PC-3 (cell line): ENCODE measurements at regions not wholly inside any gene's neighbourhood (a gene's known extent, or its start where the extent isn't known, plus 50 kb on each side); places are given as distances from the start of the nearest gene placed in this dataset.

Source experiments
- ATAC-seq: fragments of 200-7000 bp; cut with Tn5 transposase; 2 replicates; pipeline ENCODE4 v1.9.1; 2020; ENCODE audit warnings: mild to moderate bottlenecking, moderate library complexity
- BruUV-seq: library from RNA; stranded (reverse); fragments of 400-500 nt; replicated peaks from 2 replicates; lab custom pipeline; 2021; lab: Mats Ljungman, UMichigan
- CTCF ChIA-PET: fragments of 300-600 bp; sonication (Branson Sonifier 250); formaldehyde crosslinking; loops from one replicate; lab custom pipeline; 2022; ENCODE audit warnings: antibody characterized with exemption; lab: Charles Lee
- POLR2A ChIA-PET: fragments of 300-600 bp; sonication (Branson Sonifier 250); formaldehyde crosslinking; loops from one replicate; lab custom pipeline; 2022; ENCODE audit warnings: antibody characterized with exemption; ENCODE audit not compliant: unreplicated experiment; lab: Charles Lee
- DNase-seq: peaks from one replicate; pipeline ENCODE4 v3.0.0-alpha.2; 2015
- H2AFZ ChIP-seq: fragments of 300-600 bp; sonication (generic); 2 replicates; pipeline ENCODE4 v1.6.0; 2016; ENCODE audit warnings: antibody characterized with exemption, low read length
- H3F3A ChIP-seq: fragments of 300-600 bp; sonication (generic); one replicate; pipeline ENCODE4 v1.6.0; 2017; ENCODE audit warnings: antibody characterized with exemption, low read length, control low read depth, mild to moderate bottlenecking; ENCODE audit not compliant: unreplicated experiment
- H3K27ac ChIP-seq: fragments of 300-600 bp; sonication (generic); 2 replicates; pipeline ENCODE4 v1.5.1; 2016; ENCODE audit warnings: mild to moderate bottlenecking, low read length
- H3K27me3 ChIP-seq: fragments of 300-600 bp; sonication (generic); 2 replicates; pipeline ENCODE4 v1.6.1; 2016; ENCODE audit warnings: low read length, mixed read lengths
- H3K36me3 ChIP-seq: fragments of 300-600 bp; sonication (generic); 2 replicates; pipeline ENCODE4 v1.6.1; 2016; ENCODE audit warnings: low read depth, mixed run types, low read length, mixed read lengths
- H3K4me1 ChIP-seq: fragments of 300-600 bp; sonication (generic); 2 replicates; pipeline ENCODE4 v1.5.1; 2016; ENCODE audit warnings: low read length; ENCODE audit not compliant: insufficient read depth
- H3K4me2 ChIP-seq: fragments of 300-600 bp; sonication (generic); 2 replicates; pipeline ENCODE4 v1.6.0; 2016; ENCODE audit warnings: low read length
- H3K4me3 ChIP-seq: fragments of 300-600 bp; sonication (generic); 2 replicates; pipeline ENCODE4 v1.5.1; 2016; ENCODE audit warnings: mild to moderate bottlenecking, low read length, mixed read lengths
- H3K79me2 ChIP-seq: fragments of 300-600 bp; sonication (generic); 2 replicates; pipeline ENCODE4 v1.6.1; 2017; ENCODE audit warnings: low read length, mixed read lengths
- H3K9ac ChIP-seq: fragments of 300-600 bp; sonication (generic); 2 replicates; pipeline ENCODE4 v1.6.0; 2016; ENCODE audit warnings: mild to moderate bottlenecking, low read length
- H3K9me2 ChIP-seq: fragments of 300-600 bp; sonication (generic); replicated peaks from 2 replicates; pipeline ENCODE4 v1.6.1; 2016; ENCODE audit warnings: mixed run types, low read length, mixed read lengths
- H3K9me3 ChIP-seq: fragments of 300-600 bp; sonication (generic); 2 replicates; pipeline ENCODE4 v1.6.1; 2016; ENCODE audit warnings: low read length, mixed read lengths
- H4K20me1 ChIP-seq: fragments of 300-600 bp; sonication (generic); 2 replicates; pipeline ENCODE4 v1.6.1; 2016; ENCODE audit warnings: low read length, mixed read lengths
- EZH2 ChIP-seq: fragments of 300-600 bp; sonication (generic); IDR thresholded peaks from one replicate; pipeline ENCODE4 v1.6.1; 2017; ENCODE audit warnings: antibody characterized with exemption, mild to moderate bottlenecking, low read length; ENCODE audit not compliant: unreplicated experiment
- EZH2phosphoT487 ChIP-seq: fragments of 300-600 bp; sonication (generic); IDR thresholded peaks from 2 replicates; pipeline ENCODE4 v1.6.1; 2018; ENCODE audit warnings: mild to moderate bottlenecking, antibody characterized with exemption, low read length, borderline replicate concordance
- intact Hi-C: fragments of 100-400 bp; cut with micrococcal nuclease; formaldehyde crosslinking; loops from 2 replicates; pipeline ENCODE4 v1.9.0; 2023
- TF ChIP-seq, protein P1 (sequence below): fragments of 300-600 bp; sonication (generic); conservative IDR thresholded peaks from 2 replicates; pipeline ENCODE4 v1.5.1; 2017; ENCODE audit warnings: antibody characterized with exemption, low read depth, mild to moderate bottlenecking, low read length

DNA sequence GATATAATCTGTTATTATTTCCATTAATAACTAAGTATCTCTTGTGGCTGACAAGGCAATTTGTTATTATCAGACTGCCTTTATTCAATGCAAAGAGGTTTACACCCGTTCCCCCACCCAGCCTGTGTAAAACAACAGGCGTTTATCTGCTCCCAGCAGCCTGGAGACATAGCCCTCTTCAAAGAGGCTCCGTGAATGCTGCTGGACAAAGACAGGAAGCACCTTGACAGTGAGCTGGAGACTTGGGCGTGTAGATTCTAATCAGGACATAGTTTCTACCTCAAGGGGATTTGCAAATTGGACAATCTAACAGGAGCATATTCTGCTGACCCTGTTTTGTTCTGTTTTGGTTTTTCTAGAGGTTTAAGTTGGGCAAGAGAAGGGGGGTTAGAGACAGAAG is 733.0 kb upstream of the KIRREL3 start:
- no peak for ATAC-seq
- intact Hi-C loops, result no loop called here
- BruUV-seq, result no TSS peak

DNA sequence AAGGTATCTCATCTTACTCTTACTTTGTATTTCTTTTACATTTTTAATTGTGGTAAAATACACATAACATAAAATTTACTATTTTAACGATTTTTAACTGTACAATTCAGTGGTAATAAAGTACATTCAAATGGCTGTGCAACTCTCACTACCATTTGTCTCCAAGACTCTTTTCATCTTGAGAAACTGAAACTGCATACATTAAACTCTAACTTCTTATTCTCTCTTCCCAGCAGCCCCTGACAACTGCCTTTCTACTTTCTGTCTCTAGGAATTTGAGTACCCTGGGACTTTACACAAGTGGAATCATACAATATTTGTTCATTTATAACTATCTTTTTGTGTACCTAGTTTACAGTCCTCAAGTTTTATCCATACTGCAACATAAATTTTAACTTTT is 725.8 kb upstream of the KIRREL3 start:
- TF ChIP-seq, protein P1, sequence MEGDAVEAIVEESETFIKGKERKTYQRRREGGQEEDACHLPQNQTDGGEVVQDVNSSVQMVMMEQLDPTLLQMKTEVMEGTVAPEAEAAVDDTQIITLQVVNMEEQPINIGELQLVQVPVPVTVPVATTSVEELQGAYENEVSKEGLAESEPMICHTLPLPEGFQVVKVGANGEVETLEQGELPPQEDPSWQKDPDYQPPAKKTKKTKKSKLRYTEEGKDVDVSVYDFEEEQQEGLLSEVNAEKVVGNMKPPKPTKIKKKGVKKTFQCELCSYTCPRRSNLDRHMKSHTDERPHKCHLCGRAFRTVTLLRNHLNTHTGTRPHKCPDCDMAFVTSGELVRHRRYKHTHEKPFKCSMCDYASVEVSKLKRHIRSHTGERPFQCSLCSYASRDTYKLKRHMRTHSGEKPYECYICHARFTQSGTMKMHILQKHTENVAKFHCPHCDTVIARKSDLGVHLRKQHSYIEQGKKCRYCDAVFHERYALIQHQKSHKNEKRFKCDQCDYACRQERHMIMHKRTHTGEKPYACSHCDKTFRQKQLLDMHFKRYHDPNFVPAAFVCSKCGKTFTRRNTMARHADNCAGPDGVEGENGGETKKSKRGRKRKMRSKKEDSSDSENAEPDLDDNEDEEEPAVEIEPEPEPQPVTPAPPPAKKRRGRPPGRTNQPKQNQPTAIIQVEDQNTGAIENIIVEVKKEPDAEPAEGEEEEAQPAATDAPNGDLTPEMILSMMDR, result no peak
- TF ChIP-seq EZH2 (no peak), EZH2phosphoT487 (no peak)

More for the DNA sequence above, 733.0 kb upstream of the KIRREL3 start:
- Histone ChIP-seq H3K9me2 (no peaks in the 10 kb centered on the region), H3K9ac (no peak overlapping the region), H3K27ac (no peak overlapping the region), H3K36me3 (no peaks in the 10 kb centered on the region), H3K4me1 (no peaks in the 10 kb centered on the region), H3K27me3 (no peaks in the 10 kb centered on the region), H3K4me3 (no peak overlapping the region), H3K9me3 (0 out of 2 replicates have a peak, but pooled peaks cover 4% of the 10 kb centered on the region), H3K79me2 (no peaks in the 10 kb centered on the region), H2AFZ (no peak overlapping the region), H4K20me1 (no peaks in the 10 kb centered on the region), H3K4me2 (no peak overlapping the region), H3F3A (no peaks in the 10 kb centered on the region)
- CTCF ChIA-PET, result no interaction called here
- no peak for DNase-seq
- TF ChIP-seq, protein P1, result no peak
- no peak for TF ChIP-seq EZH2
- no peak for TF ChIP-seq EZH2phosphoT487
- POLR2A ChIA-PET, result no interaction called here

DNA sequence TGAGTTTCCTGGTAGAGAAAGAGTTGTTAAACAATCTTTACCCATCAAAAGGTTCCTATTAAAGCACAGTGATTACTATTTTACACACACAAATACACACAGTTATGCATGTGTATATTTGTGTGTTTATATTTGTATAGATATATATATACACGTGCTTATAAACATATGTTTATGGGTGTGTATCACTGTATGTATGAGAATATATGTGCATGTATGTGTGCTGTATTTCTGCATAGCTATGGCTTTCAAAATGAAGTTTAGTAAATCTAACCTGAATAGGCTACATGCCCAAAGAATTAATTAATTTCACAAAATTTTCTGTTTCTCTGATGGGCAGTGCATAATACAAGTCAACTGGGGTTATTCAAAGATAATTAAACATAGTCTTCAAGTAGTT is 723.1 kb upstream of the KIRREL3 start:
- Histone ChIP-seq H3K4me2 (no peak overlapping the region), H3K27ac (no peak overlapping the region), H3K36me3 (no peaks in the 10 kb centered on the region), H3K79me2 (no peaks in the 10 kb centered on the region), H4K20me1 (no peaks in the 10 kb centered on the region), H2AFZ (no peak overlapping the region), H3K27me3 (peaks cover 12% of the 10 kb centered on the region; the same call in 1 of the 2 replicates), H3K4me3 (no peak overlapping the region), H3K9me3 (no peaks in the 10 kb centered on the region), H3K9ac (no peak overlapping the region), H3K4me1 (no peaks in the 10 kb centered on the region), H3F3A (no peaks in the 10 kb centered on the region), H3K9me2 (no peaks in the 10 kb centered on the region)
- no peak for ATAC-seq
- CTCF ChIA-PET, result no interaction called here
- no peak for DNase-seq
- POLR2A ChIA-PET, result no interaction called here
- intact Hi-C loops, result no loop called here
- no TSS peak for BruUV-seq
- TF ChIP-seq, protein P1, result no peak
- no peak for TF ChIP-seq EZH2phosphoT487
- TF ChIP-seq EZH2, result no peak

More for the DNA sequence above, 725.8 kb upstream of the KIRREL3 start:
- no peak overlapping the region for H3K9ac ChIP-seq
- no peaks in the 10 kb centered on the region for H3K9me2 ChIP-seq
- no peak overlapping the region for H3K4me3 ChIP-seq
- DNase-seq, result no peak
- H2AFZ ChIP-seq, result no peak overlapping the region
- H3F3A ChIP-seq, result no peaks in the 10 kb centered on the region
- no peaks in the 10 kb centered on the region for H3K27me3 ChIP-seq
- H4K20me1 ChIP-seq, result no peaks in the 10 kb centered on the region
- H3K4me1 ChIP-seq, result no peaks in the 10 kb centered on the region
- ChIA-PET CTCF (no interaction called here), POLR2A (no interaction called here)
- H3K36me3 ChIP-seq, result no peaks in the 10 kb centered on the region
- no peaks in the 10 kb centered on the region for H3K79me2 ChIP-seq
- BruUV-seq, result no TSS peak
- no peak overlapping the region for H3K4me2 ChIP-seq
- no peak for ATAC-seq
- intact Hi-C loops, result no loop called here
- H3K27ac ChIP-seq, result no peak overlapping the region
- no peaks in the 10 kb centered on the region for H3K9me3 ChIP-seq
